HL-60 (cell line): ENCODE measurements at regions not wholly inside any gene's neighbourhood (a gene's known extent, or its start where the extent isn't known, plus 50 kb on each side); places are given as distances from the start of the nearest gene placed in this dataset.

ENCODE experiments used
- CTCF ChIP-seq: IDR thresholded peaks from one replicate; pipeline ENCODE4 v1.5.1; 2011; ENCODE audit warnings: low read length, control low read depth, inconsistent platforms; ENCODE audit not compliant: insufficient read depth
- TF ChIP-seq, protein P1 (sequence below): IDR thresholded peaks from 2 replicates; pipeline ENCODE4 v1.6.1; 2012; ENCODE audit warnings: low read depth; ENCODE audit not compliant: insufficient replicate concordance

DNA sequence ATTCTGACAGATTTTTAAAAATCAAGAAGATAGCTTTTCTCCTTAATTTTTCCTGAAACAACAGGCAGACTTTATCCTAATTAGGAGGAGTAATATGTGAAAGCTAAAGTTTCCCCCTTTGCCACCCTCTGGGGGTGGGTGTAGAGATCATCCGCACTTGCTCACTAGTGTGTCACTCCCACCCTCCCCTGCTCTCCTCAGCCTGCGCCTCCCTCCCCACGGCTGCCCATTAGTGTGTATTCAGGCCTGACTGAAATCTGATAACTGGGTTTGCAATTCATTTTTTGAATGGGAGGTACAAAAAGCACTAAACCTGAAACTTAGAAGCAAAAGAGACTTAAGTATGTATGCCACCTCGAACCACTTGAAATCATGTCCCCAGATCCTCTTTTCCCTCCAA, 110.4 kb upstream of the TRIM2 start:
- no peak for TF ChIP-seq CTCF
- TF ChIP-seq, protein P1, sequence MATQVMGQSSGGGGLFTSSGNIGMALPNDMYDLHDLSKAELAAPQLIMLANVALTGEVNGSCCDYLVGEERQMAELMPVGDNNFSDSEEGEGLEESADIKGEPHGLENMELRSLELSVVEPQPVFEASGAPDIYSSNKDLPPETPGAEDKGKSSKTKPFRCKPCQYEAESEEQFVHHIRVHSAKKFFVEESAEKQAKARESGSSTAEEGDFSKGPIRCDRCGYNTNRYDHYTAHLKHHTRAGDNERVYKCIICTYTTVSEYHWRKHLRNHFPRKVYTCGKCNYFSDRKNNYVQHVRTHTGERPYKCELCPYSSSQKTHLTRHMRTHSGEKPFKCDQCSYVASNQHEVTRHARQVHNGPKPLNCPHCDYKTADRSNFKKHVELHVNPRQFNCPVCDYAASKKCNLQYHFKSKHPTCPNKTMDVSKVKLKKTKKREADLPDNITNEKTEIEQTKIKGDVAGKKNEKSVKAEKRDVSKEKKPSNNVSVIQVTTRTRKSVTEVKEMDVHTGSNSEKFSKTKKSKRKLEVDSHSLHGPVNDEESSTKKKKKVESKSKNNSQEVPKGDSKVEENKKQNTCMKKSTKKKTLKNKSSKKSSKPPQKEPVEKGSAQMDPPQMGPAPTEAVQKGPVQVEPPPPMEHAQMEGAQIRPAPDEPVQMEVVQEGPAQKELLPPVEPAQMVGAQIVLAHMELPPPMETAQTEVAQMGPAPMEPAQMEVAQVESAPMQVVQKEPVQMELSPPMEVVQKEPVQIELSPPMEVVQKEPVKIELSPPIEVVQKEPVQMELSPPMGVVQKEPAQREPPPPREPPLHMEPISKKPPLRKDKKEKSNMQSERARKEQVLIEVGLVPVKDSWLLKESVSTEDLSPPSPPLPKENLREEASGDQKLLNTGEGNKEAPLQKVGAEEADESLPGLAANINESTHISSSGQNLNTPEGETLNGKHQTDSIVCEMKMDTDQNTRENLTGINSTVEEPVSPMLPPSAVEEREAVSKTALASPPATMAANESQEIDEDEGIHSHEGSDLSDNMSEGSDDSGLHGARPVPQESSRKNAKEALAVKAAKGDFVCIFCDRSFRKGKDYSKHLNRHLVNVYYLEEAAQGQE, result no peak
